Epithelial cell of esophagus (primary cell): ENCODE measurements at regions not wholly inside any gene's neighbourhood (a gene's known extent, or its start where the extent isn't known, plus 50 kb on each side); places are given as distances from the start of the nearest gene placed in this dataset.
A peak's percentile ranks its signal among the peaks of the same experiment; 100 is the strongest.

Experiments used
- DNase-seq: peaks from one replicate; pipeline ENCODE4 v3.0.0; 2010; ENCODE audit warnings: low read depth
- H3K4me3 ChIP-seq: 2 replicates; pipeline ENCODE4 v1.5.1; 2011; ENCODE audit warnings: mild to moderate bottlenecking, low read length, control low read depth
- TF ChIP-seq, protein P1 (sequence below): IDR thresholded peaks from 2 replicates; pipeline ENCODE4 v1.5.1; 2011; ENCODE audit warnings: low read depth, mild to moderate bottlenecking, low read length, control low read depth, inconsistent platforms; ENCODE audit not compliant: insufficient read depth; ENCODE audit errors: missing control alignments

DNA sequence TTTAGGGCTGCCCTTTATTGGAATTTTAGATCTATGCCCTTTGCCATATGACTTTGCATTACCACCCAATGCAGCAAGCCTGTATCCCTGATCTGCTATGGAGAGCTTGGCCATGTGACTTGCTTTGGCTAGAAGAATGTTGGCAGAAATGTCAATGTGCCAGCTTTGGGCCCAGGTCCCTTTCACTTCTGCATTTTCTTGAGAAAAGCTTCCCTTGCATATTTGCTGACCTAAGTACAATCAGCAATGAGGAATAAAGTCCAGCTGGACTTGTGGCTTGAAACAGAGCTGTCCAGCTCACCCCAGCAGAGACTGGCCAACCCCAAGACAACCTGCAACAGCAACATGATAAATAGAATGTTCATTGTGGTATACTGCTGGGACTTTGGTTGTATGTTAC, 135.9 kb downstream of the PAH start:
- H3K4me3 ChIP-seq = no peak overlapping the region
- TF ChIP-seq, protein P1, sequence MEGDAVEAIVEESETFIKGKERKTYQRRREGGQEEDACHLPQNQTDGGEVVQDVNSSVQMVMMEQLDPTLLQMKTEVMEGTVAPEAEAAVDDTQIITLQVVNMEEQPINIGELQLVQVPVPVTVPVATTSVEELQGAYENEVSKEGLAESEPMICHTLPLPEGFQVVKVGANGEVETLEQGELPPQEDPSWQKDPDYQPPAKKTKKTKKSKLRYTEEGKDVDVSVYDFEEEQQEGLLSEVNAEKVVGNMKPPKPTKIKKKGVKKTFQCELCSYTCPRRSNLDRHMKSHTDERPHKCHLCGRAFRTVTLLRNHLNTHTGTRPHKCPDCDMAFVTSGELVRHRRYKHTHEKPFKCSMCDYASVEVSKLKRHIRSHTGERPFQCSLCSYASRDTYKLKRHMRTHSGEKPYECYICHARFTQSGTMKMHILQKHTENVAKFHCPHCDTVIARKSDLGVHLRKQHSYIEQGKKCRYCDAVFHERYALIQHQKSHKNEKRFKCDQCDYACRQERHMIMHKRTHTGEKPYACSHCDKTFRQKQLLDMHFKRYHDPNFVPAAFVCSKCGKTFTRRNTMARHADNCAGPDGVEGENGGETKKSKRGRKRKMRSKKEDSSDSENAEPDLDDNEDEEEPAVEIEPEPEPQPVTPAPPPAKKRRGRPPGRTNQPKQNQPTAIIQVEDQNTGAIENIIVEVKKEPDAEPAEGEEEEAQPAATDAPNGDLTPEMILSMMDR = no peak
- no peak for DNase-seq

DNA sequence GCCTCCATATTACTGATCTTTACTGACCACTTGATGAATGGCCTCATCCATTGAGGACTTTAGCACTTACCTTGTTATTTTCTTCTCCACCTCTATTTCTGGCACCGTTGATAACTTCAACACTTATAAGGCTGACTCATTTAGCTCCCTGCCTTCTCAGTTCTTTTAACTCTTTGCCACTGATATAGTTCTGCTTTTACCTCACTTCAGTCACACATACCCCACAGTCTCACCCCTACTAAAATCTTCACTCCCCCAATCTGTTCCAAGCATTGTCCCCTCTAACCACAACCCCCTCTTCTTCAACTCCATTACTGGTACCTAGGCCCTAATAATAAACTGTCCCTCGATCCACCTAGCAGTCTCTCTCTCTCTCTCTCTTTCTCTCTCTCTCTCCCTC, 141.0 kb downstream of the PAH start:
- H3K4me3 ChIP-seq = no peak overlapping the region
- DNase-seq = no peak
- TF ChIP-seq, protein P1 = no peak

DNA sequence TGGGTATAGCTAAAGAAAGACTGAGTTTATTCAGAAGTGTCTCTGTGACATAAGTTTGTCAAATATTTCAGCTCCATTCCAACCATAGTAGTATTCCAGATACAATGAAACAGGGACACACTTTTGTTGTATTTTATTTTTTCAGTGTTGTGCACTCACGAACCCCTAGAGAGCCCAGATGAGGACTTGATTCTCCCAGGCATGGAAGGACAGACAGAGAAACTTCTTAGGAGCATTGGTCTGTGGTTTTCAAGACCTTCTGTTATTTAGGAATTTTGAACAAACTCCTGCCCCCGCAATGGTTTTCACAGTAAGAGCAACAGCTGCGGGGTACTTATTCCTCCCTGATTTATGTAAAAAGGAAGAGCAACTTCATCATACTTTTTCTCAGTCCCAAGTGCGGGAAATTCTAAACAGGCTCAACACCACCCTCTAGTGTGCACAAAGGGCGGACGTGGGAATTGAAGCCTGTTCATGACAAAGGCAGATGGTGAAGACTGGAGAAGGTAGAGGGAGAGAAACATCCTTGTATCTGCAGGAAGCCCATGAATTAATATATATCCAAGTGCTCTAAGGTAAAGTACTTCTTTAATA, 147.6 kb downstream of the PAH start:
- H3K4me3 ChIP-seq = no peak overlapping the region
- TF ChIP-seq, protein P1 = peak; percentile 68
- DNase-seq = peak; percentile 51

DNA sequence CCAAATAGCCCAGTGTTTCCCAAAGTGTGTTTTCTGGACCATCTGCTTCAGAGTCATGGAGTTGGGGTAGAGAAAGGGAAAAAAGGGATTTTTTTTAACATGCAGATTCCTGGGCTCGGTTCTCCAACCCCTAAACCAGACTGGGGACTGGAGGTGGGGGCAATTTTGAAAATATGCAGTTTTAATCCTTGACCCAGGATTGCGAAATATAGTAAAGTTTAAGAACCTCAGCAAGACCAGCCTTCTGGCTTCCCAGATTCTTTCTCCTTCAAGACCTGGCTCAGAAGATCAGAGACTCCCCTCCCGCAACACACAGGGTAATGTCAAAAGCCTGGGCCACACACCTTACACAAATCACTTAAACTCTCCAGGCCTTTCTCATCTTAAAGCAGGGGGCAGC, 150.1 kb downstream of the PAH start:
- no peak for DNase-seq
- no peak overlapping the region for H3K4me3 ChIP-seq
- TF ChIP-seq, protein P1 = no peak

DNA sequence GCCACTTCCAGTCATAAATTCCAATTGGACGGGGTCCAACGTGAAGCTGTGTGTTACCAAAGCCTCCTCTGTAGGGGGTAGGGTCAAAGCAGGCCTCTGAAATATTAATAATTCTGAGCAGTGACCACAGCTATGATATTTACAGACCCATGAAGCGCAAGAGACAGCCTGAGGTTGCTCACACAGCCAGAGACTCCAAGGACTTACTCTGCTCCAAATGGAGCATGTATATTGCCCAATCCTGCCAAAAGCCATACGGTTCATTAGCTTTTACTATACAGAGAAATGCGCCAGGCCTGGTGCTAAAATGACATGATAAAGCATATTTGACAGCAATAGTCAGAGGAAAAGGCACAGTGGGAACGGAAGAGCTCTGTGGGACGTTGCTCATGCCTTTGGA, 151.3 kb downstream of the PAH start:
- no peak for DNase-seq
- no peak overlapping the region for H3K4me3 ChIP-seq
- TF ChIP-seq, protein P1 = no peak

DNA sequence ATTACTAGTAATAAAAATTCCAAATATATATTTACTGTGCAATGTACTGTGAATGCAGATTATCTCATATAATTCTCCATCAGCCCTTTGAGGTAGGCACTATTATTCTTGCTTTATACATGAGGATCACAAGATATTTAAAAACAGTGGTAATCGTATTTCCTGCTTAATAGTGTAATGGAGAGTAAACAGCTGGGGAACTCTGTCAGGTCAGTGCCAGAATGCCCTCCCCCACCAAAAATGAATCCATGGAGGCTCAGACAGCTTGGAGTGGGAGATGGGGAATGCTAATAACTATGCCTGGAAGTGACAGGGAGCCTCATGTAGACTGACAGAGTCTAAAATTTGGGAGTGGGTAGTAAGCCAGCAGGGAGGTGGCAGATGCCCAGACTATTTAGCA, 153.6 kb downstream of the PAH start:
- DNase-seq = no peak
- H3K4me3 ChIP-seq = no peak overlapping the region
- TF ChIP-seq, protein P1 = no peak

DNA sequence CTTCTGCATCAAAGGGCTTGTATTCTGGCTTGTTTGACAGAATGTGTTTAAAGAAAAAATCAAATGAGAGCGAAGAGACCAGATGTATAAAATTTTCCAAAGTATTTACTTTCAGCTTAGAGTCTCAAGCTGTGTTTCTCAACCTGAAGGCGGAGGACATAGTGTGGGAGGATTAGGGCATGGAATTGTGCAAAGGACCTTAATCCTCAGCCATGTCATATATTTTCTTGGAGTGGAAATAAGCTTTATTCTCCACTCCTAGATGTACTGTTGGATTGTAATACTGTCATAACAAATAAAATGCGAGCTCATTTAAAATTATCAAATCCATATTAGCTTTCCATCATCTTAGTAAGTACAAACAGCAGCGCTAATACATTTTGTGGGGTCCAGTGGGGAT, 154.0 kb downstream of the PAH start:
- TF ChIP-seq, protein P1 = no peak
- H3K4me3 ChIP-seq = no peak overlapping the region
- DNase-seq = no peak
